GM23338 (cell line): ENCODE measurements at regions not wholly inside any gene's neighbourhood (a gene's known extent, or its start where the extent isn't known, plus 50 kb on each side); places are given as distances from the start of the nearest gene placed in this dataset.

Experiments used
- ATAC-seq: fragments of 200-7000 bp; cut with Tn5 transposase; 3 replicates; pipeline ENCODE4 v1.9.1; 2020
- DNase-seq: peaks from one replicate; pipeline ENCODE4 v3.0.0-alpha.2; 2015; ENCODE audit warnings: low spot score
- H2AFZ ChIP-seq: fragments of 200-600 bp; sonication (generic); 2 replicates; pipeline ENCODE4 v1.8.0; 2016; ENCODE audit warnings: antibody characterized with exemption, mild to moderate bottlenecking, moderate library complexity
- H3F3A ChIP-seq: fragments of 200-600 bp; sonication (generic); replicated peaks from 2 replicates; pipeline ENCODE4 v1.8.0; 2017; ENCODE audit warnings: antibody characterized with exemption, mixed run types, low read depth
- H3K27ac ChIP-seq: fragments of 200-600 bp; sonication (generic); 2 replicates; pipeline ENCODE4 v1.6.1; 2016; ENCODE audit warnings: low read depth
- H3K27me3 ChIP-seq: fragments of 200-600 bp; sonication (generic); 2 replicates; pipeline ENCODE4 v1.8.0; 2016; ENCODE audit warnings: mild to moderate bottlenecking, mixed run types, moderate library complexity; ENCODE audit not compliant: insufficient read depth
- H3K36me3 ChIP-seq: fragments of 200-600 bp; sonication (generic); 2 replicates; pipeline ENCODE4 v1.8.0; 2016; ENCODE audit warnings: mild to moderate bottlenecking; ENCODE audit not compliant: insufficient read depth
- H3K4me1 ChIP-seq: fragments of 200-600 bp; sonication (generic); 2 replicates; pipeline ENCODE4 v1.8.0; 2016; ENCODE audit warnings: mild to moderate bottlenecking, moderate library complexity; ENCODE audit not compliant: insufficient read depth
- H3K4me2 ChIP-seq: fragments of 200-600 bp; sonication (generic); 2 replicates; pipeline ENCODE4 v1.7.1; 2017; ENCODE audit warnings: mixed run types
- H3K4me3 ChIP-seq: fragments of 200-600 bp; sonication (generic); 2 replicates; pipeline ENCODE4 v1.6.1; 2016; ENCODE audit warnings: mixed run types
- H3K79me2 ChIP-seq: fragments of 200-600 bp; sonication (generic); replicated peaks from 2 replicates; pipeline ENCODE4 v1.8.0; 2017; ENCODE audit warnings: mild to moderate bottlenecking; ENCODE audit not compliant: insufficient read depth
- H3K9me2 ChIP-seq: fragments of 200-600 bp; sonication (generic); 2 replicates; pipeline ENCODE4 v1.8.0; 2017; ENCODE audit not compliant: insufficient read depth
- H4K20me1 ChIP-seq: fragments of 200-600 bp; sonication (generic); replicated peaks from 2 replicates; pipeline ENCODE4 v1.8.0; 2017; ENCODE audit warnings: mild to moderate bottlenecking; ENCODE audit not compliant: insufficient read depth
- H3K27ac Mint-ChIP-seq: 2 replicates; pipeline ENCODE4 v1.8.0; 2020; ENCODE audit warnings: inconsistent platforms, mild to moderate bottlenecking, moderate library complexity, mixed read lengths
- H3K27me3 Mint-ChIP-seq: 3 replicates; pipeline ENCODE4 v1.8.0; 2022; ENCODE audit warnings: low read depth, mild to moderate bottlenecking, moderate library complexity, mixed read lengths, inconsistent platforms; ENCODE audit not compliant: insufficient read depth, poor library complexity
- H3K36me3 Mint-ChIP-seq: 3 replicates; pipeline ENCODE4 v1.8.0; 2021; ENCODE audit warnings: low read depth, mild to moderate bottlenecking, inconsistent platforms, moderate library complexity, mixed read lengths
- H3K4me1 Mint-ChIP-seq: 3 replicates; pipeline ENCODE4 v1.8.0; 2020; ENCODE audit warnings: mild to moderate bottlenecking, inconsistent platforms, mixed read lengths
- H3K4me3 Mint-ChIP-seq: 3 replicates; pipeline ENCODE4 v1.8.0; 2021; ENCODE audit warnings: moderate library complexity, mild to moderate bottlenecking, inconsistent platforms, mixed read lengths
- H3K9me3 Mint-ChIP-seq: 3 replicates; pipeline ENCODE4 v1.8.0; 2020; ENCODE audit warnings: moderate library complexity, mild to moderate bottlenecking, inconsistent platforms, mixed read lengths
- CREB1 ChIP-seq: fragments of 250-450 bp; sonication (Bioruptor Pico); IDR thresholded peaks from 2 replicates; pipeline ENCODE4 v1.5.0; 2020; ENCODE audit warnings: low read depth, mild to moderate bottlenecking, moderate library complexity
- CTCF ChIP-seq, 2 experiments: fragments of 200-600 bp in 1 of 2; sonication (generic) in 1 of 2; conservative IDR thresholded peaks; 2 replicates each; pipeline versions ENCODE4 v1.5.1 to v1.6.1; 2016 to 2017; ENCODE audit warnings: antibody characterized with exemption in 2 of 2, low read depth in 2 of 2, mild to moderate bottlenecking in 2 of 2, moderate library complexity in 1 of 2
- REST ChIP-seq: IDR thresholded peaks from one replicate; pipeline ENCODE4 v1.6.1; 2018; ENCODE audit warnings: antibody characterized with exemption; ENCODE audit not compliant: unreplicated experiment
- STAT1 ChIP-seq: IDR thresholded peaks from one replicate; pipeline ENCODE4 v1.6.1; 2016; ENCODE audit warnings: antibody characterized with exemption; ENCODE audit not compliant: unreplicated experiment
- ZNF462 ChIP-seq: fragments of 250-450 bp; sonication (Bioruptor Pico); IDR thresholded peaks from 2 replicates; pipeline ENCODE4 v1.5.0; 2020; ENCODE audit warnings: mild to moderate bottlenecking, moderate library complexity

GRCh38 chrX:110437686-110438085, 79.0 kb downstream of the RTL9 start:
- DNase-seq (no peak), ATAC-seq (no peak)
- H3K9me2 ChIP-seq: no peaks in the 10 kb centered on the region
- H3K4me2 ChIP-seq: no peak overlapping the region
- Mint-ChIP-seq H3K9me3 (no peaks in the 10 kb centered on the region; the same call in 1 of the 3 replicates), H3K36me3 (no peaks in the 10 kb centered on the region), H3K27me3 (no peaks in the 10 kb centered on the region), H3K4me3 (no peak overlapping the region), H3K27ac (no peak overlapping the region), H3K4me1 (peaks cover 20% of the 10 kb centered on the region; the same call in 2 of the 3 replicates)
- no peak overlapping the region for H3K4me3 ChIP-seq
- H3K36me3 ChIP-seq: no peaks in the 10 kb centered on the region
- H3K27me3 ChIP-seq: no peaks in the 10 kb centered on the region
- no peaks in the 10 kb centered on the region for H3K79me2 ChIP-seq
- TF ChIP-seq ZNF462 (CRISPR knock-in tag) (no peak), REST (no peak), CREB1 (CRISPR knock-in tag) (no peak), CTCF (conservative IDR thresholded peaks at IDR 0.05; ENCODE audit: low read depth in 2 of 2) (no peak), STAT1 (no peak)
- H3K27ac ChIP-seq: no peak overlapping the region
- peaks cover 11% of the 10 kb centered on the region; the same call in 1 of the 2 replicates for H3K4me1 ChIP-seq
- H2AFZ ChIP-seq: no peak overlapping the region
- H3F3A ChIP-seq: no peaks in the 10 kb centered on the region
- no peaks in the 10 kb centered on the region for H4K20me1 ChIP-seq
